Muscle of back (tissue), 3 donors: ENCODE measurements at regions not wholly inside any gene's neighbourhood (a gene's known extent, or its start where the extent isn't known, plus 50 kb on each side); places are given as distances from the start of the nearest gene placed in this dataset.
A peak's percentile ranks its signal among the peaks of the same experiment; 100 is the strongest.

Experiments used
- DNase-seq, 3 donors: peaks; one replicate each; pipeline versions ENCODE4 v3.0.0 to v3.0.0-alpha.2; 2013

- DNase-seq, result no peak
These were observed 291.0 kb downstream of the CHRM3 start for GRCh38 chr1:239677362-239677761.

- DNase-seq, result no peak
These were observed 291.8 kb downstream of the CHRM3 start for GRCh38 chr1:239678181-239678580.

DNA sequence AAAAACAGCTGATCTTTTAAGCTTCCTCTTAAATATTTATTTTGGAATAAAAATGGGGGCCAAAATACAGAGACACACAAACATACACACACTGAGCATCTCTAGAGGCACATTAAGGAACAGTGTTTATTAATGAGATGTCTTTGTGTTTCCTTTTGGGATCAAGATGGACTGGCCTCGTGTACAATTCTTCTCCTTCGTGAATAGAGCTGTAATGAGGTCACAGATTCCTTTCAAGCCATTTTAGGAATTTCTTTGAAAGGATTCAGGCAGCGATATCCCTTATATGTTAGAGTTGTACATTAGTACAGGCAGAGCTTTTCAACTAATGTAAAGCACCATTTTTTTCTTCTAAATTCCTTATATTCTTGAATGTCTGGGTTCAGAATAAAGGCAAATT is 295.7 kb downstream of the CHRM3 start:
- peak in 1 of 3 donors; percentile 14 for DNase-seq

- DNase-seq, result no peak
These were observed 296.6 kb downstream of the CHRM3 start for GRCh38 chr1:239682960-239683359.

- DNase-seq, result no peak
These were observed 300.0 kb downstream of the CHRM3 start for GRCh38 chr1:239686386-239686785.

DNA sequence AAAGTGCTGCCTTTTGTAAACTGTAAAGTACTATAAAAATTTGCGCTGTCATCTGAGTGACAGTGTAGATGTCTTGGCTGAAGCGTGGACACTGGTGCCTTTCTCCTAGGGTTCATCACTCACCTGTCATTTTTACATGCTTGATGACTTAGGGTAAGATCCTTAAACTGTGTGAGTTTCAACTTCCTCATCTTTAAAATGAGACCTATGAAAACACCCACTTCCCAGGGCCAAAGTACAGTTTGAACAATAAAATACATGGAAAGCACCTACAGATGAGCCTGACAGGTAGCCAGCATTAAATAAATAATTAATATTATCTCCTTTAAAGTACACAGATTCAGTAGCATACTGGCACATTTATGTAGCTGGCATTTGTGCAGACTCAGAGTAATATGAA is 309.9 kb downstream of the CHRM3 start:
- DNase-seq, result no peak

GRCh38 chr1:239700667-239701066 is 314.3 kb downstream of the CHRM3 start:
- DNase-seq, result no peak

- DNase-seq, result no peak
These were observed 316.7 kb downstream of the CHRM3 start for GRCh38 chr1:239703075-239703474.

- DNase-seq, result no peak
These were observed 320.0 kb downstream of the CHRM3 start for GRCh38 chr1:239706245-239706892.

GRCh38 chr1:239707615-239708014 is 321.2 kb downstream of the CHRM3 start:
- no peak for DNase-seq

GRCh38 chr1:239708622-239709021 is 322.3 kb downstream of the CHRM3 start:
- no peak for DNase-seq

DNA sequence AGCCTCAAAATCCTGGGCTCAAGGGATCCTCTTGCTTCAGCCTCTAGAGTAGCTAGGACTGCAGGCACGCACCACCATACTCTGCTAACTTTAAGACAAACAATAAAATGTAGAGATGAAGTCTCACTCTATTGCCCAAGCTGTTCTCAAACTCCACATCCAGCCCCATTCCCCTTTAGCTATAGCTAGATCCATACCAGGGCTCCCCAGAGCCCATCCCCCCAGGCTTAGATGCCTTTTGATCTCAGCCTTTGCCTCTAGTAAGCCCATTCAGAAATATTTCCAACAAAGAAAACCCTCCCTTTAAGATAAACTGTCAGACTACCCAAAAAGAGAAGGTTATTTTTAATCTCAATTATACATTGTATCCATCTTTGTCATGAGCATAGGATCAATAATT is 325.4 kb downstream of the CHRM3 start:
- no peak for DNase-seq

GRCh38 chr1:239717097-239717917 is 330.9 kb downstream of the CHRM3 start:
- no peak for DNase-seq

GRCh38 chr1:239717918-239718184 is 331.5 kb downstream of the CHRM3 start:
- DNase-seq, result no peak

DNA sequence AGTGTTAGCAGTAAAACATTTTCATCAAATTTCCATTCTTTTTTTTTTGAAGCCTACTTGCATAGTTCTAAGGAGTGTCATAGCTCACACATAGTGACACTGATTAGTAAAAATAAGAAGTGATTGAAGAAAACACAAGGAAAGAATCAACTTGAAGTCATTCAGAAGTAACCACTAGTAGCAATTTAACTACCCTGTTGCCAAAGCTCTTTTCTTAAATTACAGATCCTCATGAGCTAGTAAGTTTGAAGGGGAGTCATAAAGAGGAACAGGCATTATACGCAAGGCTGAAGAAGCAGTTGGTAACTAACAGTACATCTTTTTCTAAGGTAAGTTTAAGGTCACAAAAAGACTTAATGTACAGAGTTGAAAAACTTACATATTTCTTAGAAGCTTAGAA is 332.2 kb downstream of the CHRM3 start:
- DNase-seq, result no peak

DNA sequence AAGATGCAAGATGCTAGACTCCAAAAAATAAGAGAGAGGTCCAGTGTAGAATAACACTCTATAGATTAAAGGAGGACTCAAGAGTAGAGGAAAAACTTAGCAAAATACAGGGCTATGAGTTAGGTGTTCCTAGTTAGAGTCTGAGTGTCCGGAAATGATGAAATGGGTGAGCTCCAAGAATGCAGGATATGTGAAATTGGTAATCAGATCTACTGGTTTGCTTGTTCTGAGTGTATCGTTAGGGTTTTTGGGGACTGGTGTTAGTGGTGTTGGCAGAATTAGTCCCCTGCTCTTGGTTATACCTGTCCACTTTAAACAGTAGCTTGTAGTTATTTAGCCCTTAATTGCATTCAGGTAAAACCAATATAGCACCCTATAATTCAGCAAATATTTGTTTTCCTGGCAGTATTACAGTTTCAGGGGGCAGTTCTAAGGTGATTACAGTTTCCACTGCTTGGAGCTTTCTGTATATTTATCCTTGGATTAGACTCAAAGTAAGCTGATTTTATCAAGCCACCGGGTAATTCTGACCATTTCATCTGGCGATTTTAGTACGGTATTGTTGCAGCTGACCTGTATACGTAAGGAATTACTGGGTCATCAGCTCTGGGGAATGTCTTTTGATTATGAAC is 332.7 kb downstream of the CHRM3 start:
- DNase-seq, result no peak

- DNase-seq, result peak in 2 of 3 donors; percentile 15 to 23
These were observed 333.4 kb downstream of the CHRM3 start for GRCh38 chr1:239719642-239720258.

- DNase-seq, result no peak
These were observed 335.7 kb downstream of the CHRM3 start for GRCh38 chr1:239722035-239722434.

DNA sequence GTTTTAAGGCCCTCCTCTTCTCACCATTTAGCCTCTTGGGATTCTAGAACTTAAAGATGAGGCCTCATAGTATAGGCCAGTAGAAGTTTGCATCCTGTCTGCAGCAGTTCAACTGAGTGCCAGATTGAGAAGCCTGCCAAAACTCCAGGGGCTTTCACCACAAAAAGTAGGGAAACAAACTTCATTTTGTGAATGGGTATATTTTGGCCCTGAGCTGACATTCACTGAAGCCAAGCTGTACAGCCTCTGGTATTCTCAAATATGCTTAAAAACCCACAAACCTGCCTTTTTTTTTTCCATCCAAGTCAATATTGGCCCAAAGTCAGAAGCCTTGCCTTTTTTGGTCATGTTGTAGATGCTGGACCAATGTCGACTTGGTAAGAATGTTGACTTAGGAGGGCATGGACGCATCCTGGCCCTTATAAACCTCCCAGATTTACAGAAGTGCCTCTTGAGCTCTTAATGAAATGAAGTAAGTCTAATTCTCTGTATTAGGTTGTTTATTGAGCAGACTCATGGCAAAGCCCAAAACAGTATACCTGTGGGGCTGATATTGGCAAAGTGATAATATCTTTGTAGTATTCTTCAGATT is 337.5 kb downstream of the CHRM3 start:
- DNase-seq, result no peak

DNA sequence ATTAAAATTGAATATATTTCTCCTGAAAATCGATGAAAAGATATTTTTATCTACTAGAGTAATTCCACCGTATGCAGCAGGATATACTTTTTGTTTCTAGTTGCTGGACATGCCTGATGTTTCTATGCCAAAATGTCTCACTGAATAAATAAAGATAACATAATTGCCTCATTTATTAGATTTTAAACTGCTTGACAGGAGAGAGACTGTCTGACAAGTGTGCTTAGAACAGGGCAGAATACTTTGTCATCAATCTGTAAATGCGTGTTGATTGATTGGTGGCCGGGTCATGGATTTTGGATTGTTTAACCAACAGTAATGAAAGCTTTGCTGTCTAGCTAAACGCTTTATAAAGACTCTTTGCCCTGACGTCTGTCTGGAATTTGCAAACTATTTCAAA is 339.0 kb downstream of the CHRM3 start:
- DNase-seq, result no peak

DNA sequence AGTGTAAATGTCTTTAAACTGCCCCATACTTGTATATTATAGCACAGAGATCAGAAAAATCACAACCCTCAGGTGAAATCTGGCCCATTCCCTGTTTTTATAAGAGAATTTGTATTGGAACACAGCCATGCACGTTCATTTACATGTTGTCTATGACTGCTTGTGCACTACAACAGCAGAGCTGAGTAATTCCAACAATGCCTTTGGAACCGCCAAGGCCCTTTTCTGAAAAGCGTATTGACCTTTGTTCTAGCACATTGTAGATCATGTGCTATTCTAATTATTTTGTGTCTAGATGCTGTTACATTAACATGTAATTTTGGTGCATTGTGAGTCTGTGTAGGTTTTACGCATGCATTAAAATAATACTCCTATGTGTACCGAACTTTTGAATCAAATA is 339.6 kb downstream of the CHRM3 start:
- DNase-seq, result no peak

- no peak for DNase-seq
These were observed 344.0 kb downstream of the CHRM3 start for GRCh38 chr1:239730378-239730777.
